Posterior cingulate gyrus (tissue), 11 donors: ENCODE measurements at regions not wholly inside any gene's neighbourhood (a gene's known extent, or its start where the extent isn't known, plus 50 kb on each side); places are given as distances from the start of the nearest gene placed in this dataset.
"Not testable (repeated sequence)": the region's sequence is repeated elsewhere in the genome, so short reads cannot be mapped to it uniquely, and the experiment has no call there.

Source experiments
- DNase-seq, 10 donors: peaks; one replicate each; pipeline versions ENCODE4 v3.0.0 to v3.0.0-alpha.2; 2020 to 2021; ENCODE audit warnings: mixed read lengths in 3 of 10
- intact Hi-C: fragments of 100-400 bp; cut with DNase I; formaldehyde crosslinking; loops from one replicate; pipeline ENCODE4 v1.15.1; 2023

- intact Hi-C loops, result no loop called here
- DNase-seq, result no peak
Measured at GRCh38 chr13:44887515-44887914, 101.8 kb downstream of the NUFIP1 start.

GRCh38 chr13:44884076-44884729 lies 105.1 kb downstream of the NUFIP1 start:
- no peak for DNase-seq
- intact Hi-C loops, result no loop called here

- intact Hi-C loops, result no loop called here
- DNase-seq, result no peak
Measured at GRCh38 chr13:44879452-44880058, 109.7 kb downstream of the NUFIP1 start.

- intact Hi-C loops, result no loop called here
- peak in 1 of 10 donors; percentile 47 for DNase-seq
Measured at GRCh38 chr13:44876782-44877324, 112.4 kb downstream of the NUFIP1 start.

- intact Hi-C loops, result no loop called here
- DNase-seq, result no peak
Measured at GRCh38 chr13:44874886-44875630, 114.2 kb downstream of the NUFIP1 start.

- intact Hi-C loops, result no loop called here
- no peak for DNase-seq
Measured at GRCh38 chr13:44874176-44874575, 115.1 kb downstream of the NUFIP1 start.

- DNase-seq, result no peak
- intact Hi-C loops, result no loop called here
Measured at GRCh38 chr13:44873461-44873860, 115.8 kb downstream of the NUFIP1 start.

- DNase-seq, result no peak
- intact Hi-C loops, result no loop called here
Measured at GRCh38 chr13:44872751-44873150, 116.5 kb downstream of the NUFIP1 start.

GRCh38 chr13:44870456-44870929 lies 118.8 kb downstream of the NUFIP1 start:
- no peak for DNase-seq
- intact Hi-C loops, result no loop called here

- no peak for DNase-seq
- intact Hi-C loops, result no loop called here
Measured at GRCh38 chr13:44869167-44869566, 120.1 kb downstream of the NUFIP1 start.

GRCh38 chr13:44868397-44868796 lies 120.9 kb downstream of the NUFIP1 start:
- DNase-seq, result no peak
- intact Hi-C loops, result no loop called here

GRCh38 chr13:44867825-44868224 lies 121.4 kb downstream of the NUFIP1 start:
- no peak for DNase-seq
- intact Hi-C loops, result no loop called here

- intact Hi-C loops, result no loop called here
Measured at GRCh38 chr13:44866411-44866911, 122.8 kb downstream of the NUFIP1 start.

GRCh38 chr13:44865722-44866410 lies 123.4 kb downstream of the NUFIP1 start:
- intact Hi-C loops, result no loop called here
- DNase-seq, result no peak

More at GRCh38 chr13:44866411-44866911, 122.8 kb downstream of the NUFIP1 start:
- no peak for DNase-seq

GRCh38 chr13:44863641-44864040 lies 125.6 kb downstream of the NUFIP1 start:
- DNase-seq, intact Hi-C loops: not testable (repeated sequence)

GRCh38 chr13:44860454-44860853 lies 128.8 kb downstream of the NUFIP1 start:
- intact Hi-C loops, result no loop called here
- no peak for DNase-seq

GRCh38 chr13:44857736-44858135 lies 131.5 kb downstream of the NUFIP1 start:
- intact Hi-C loops, result no loop called here
- no peak for DNase-seq

GRCh38 chr13:44857061-44857460 lies 132.2 kb downstream of the NUFIP1 start:
- DNase-seq, result no peak
- intact Hi-C loops, result no loop called here

- DNase-seq, result peak in 2 of 10 donors; percentile 18 to 23
- intact Hi-C loops, result no loop called here
Measured at GRCh38 chr13:44855860-44856259, 133.4 kb downstream of the NUFIP1 start.

GRCh38 chr13:44854313-44855060 lies 134.8 kb downstream of the NUFIP1 start:
- intact Hi-C loops, result no loop called here
- DNase-seq, result no peak
